ENCODE measurements at regions not wholly inside any gene's neighbourhood (a gene's known extent, or its start where the extent isn't known, plus 50 kb on each side); places are given as distances from the start of the nearest gene placed in this dataset.

GRCh38 chr3:164371681-164372080 is 706.6 kb downstream of the SI start:
- H3K36me3 ChIP-seq (replicated peaks in 1 of 2; ENCODE audit: control extremely low read depth in 1 of 2, control insufficient read depth in 1 of 2, extremely low read depth in 1 of 2, insufficient read depth in 2 of 2, low read length in 1 of 2), result no peaks in the 10 kb centered on the region
- no peaks in the 10 kb centered on the region for H3K27me3 ChIP-seq (replicated peaks in 1 of 4; ENCODE audit: control extremely low read depth in 1 of 4, control insufficient read depth in 3 of 4, insufficient read depth in 4 of 4, low read length in 3 of 4)
- no peak overlapping the region for H3K4me3 ChIP-seq (ENCODE audit: control extremely low read depth in 1 of 5, extremely low read depth in 1 of 5, insufficient read depth in 1 of 5, low read depth in 2 of 5, low read length in 4 of 5)
- POLR2A ChIA-PET, result no interaction called here
- H3K9me3 ChIP-seq (ENCODE audit: control extremely low read depth in 1 of 3, control insufficient read depth in 2 of 3, insufficient read depth in 1 of 3, low read length in 2 of 3), result no peaks in the 10 kb centered on the region
- ATAC-seq (ENCODE audit: low read depth) (no peak), DNase-seq (no peak)
- intact Hi-C loops (cut with micrococcal nuclease), result no loop called here
- CTCF ChIA-PET, result no interaction called here
- H3K4me1 Mint-ChIP-seq, result no peaks in the 10 kb centered on the region
- WGBS (ENCODE audit: insufficient coverage), result 83% methylated on average over 1 of the region's 2 CpGs
- TF ChIP-seq EZH2 (IDR thresholded peaks at IDR 0.05; ENCODE audit: borderline replicate concordance, insufficient read depth, low read depth, low read length, poor library complexity, severe bottlenecking) (no peak), CTCF (IDR thresholded peaks at IDR 0.05) (no peak)
- H3K27ac Mint-ChIP-seq, result no peak overlapping the region
- H4K20me1 ChIP-seq (ENCODE audit: control insufficient read depth, insufficient read depth, low read length, poor library complexity, severe bottlenecking), result no peaks in the 10 kb centered on the region
- no peaks in the 10 kb centered on the region for H3K27me3 Mint-ChIP-seq
- no peak overlapping the region for H3K4me3 Mint-ChIP-seq
- H3K4me2 ChIP-seq (replicated peaks; ENCODE audit: low read depth, low read length, poor library complexity, severe bottlenecking), result no peak overlapping the region
- no peak overlapping the region for H3K27ac ChIP-seq (ENCODE audit: low read length in 2 of 2)
- H2AFZ ChIP-seq (ENCODE audit: insufficient read depth, low read depth, low read length, poor library complexity, severe bottlenecking), result no peak overlapping the region
- no peaks in the 10 kb centered on the region for H3K4me1 ChIP-seq (ENCODE audit: control insufficient read depth in 2 of 2, insufficient read depth in 2 of 2, low read length in 2 of 2)
- H3K79me2 ChIP-seq (ENCODE audit: control insufficient read depth, insufficient read depth, low read length), result no peaks in the 10 kb centered on the region
- H3K9ac ChIP-seq (ENCODE audit: low read length), result no peak overlapping the region
- H3K9me3 Mint-ChIP-seq (ENCODE audit: insufficient read depth), result no peaks in the 10 kb centered on the region

GRCh38 chr3:164370970-164371369 is 707.3 kb downstream of the SI start:
- H3K36me3 ChIP-seq (replicated peaks in 1 of 2; ENCODE audit: control extremely low read depth in 1 of 2, control insufficient read depth in 1 of 2, extremely low read depth in 1 of 2, insufficient read depth in 2 of 2, low read length in 1 of 2), result no peaks in the 10 kb centered on the region
- POLR2A ChIA-PET, result no interaction called here
- no peak overlapping the region for H3K27ac Mint-ChIP-seq
- DNase-seq (no peak), ATAC-seq (ENCODE audit: low read depth) (no peak)
- H3K4me1 Mint-ChIP-seq, result no peaks in the 10 kb centered on the region
- H3K4me2 ChIP-seq (replicated peaks; ENCODE audit: low read depth, low read length, poor library complexity, severe bottlenecking), result no peak overlapping the region
- 63% methylated on average over 3 of the region's 5 CpGs for WGBS (ENCODE audit: insufficient coverage)
- no peak overlapping the region for H3K27ac ChIP-seq (ENCODE audit: low read length in 2 of 2)
- H3K4me3 ChIP-seq (ENCODE audit: control extremely low read depth in 1 of 5, extremely low read depth in 1 of 5, insufficient read depth in 1 of 5, low read depth in 2 of 5, low read length in 4 of 5), result no peak overlapping the region
- no peaks in the 10 kb centered on the region for H3K4me1 ChIP-seq (ENCODE audit: control insufficient read depth in 2 of 2, insufficient read depth in 2 of 2, low read length in 2 of 2)
- intact Hi-C loops (cut with micrococcal nuclease), result no loop called here
- no peak overlapping the region for H3K4me3 Mint-ChIP-seq
- no peak overlapping the region for H3K9ac ChIP-seq (ENCODE audit: low read length)
- no peaks in the 10 kb centered on the region for H3K9me3 ChIP-seq (ENCODE audit: control extremely low read depth in 1 of 3, control insufficient read depth in 2 of 3, insufficient read depth in 1 of 3, low read length in 2 of 3)
- H3K27me3 Mint-ChIP-seq, result no peaks in the 10 kb centered on the region
- H3K79me2 ChIP-seq (ENCODE audit: control insufficient read depth, insufficient read depth, low read length), result no peaks in the 10 kb centered on the region
- H2AFZ ChIP-seq (ENCODE audit: insufficient read depth, low read depth, low read length, poor library complexity, severe bottlenecking), result no peak overlapping the region
- H4K20me1 ChIP-seq (ENCODE audit: control insufficient read depth, insufficient read depth, low read length, poor library complexity, severe bottlenecking), result no peaks in the 10 kb centered on the region
- CTCF ChIA-PET, result no interaction called here
- H3K27me3 ChIP-seq (replicated peaks in 1 of 4; ENCODE audit: control extremely low read depth in 1 of 4, control insufficient read depth in 3 of 4, insufficient read depth in 4 of 4, low read length in 3 of 4), result no peaks in the 10 kb centered on the region
- TF ChIP-seq EZH2 (IDR thresholded peaks at IDR 0.05; ENCODE audit: borderline replicate concordance, insufficient read depth, low read depth, low read length, poor library complexity, severe bottlenecking) (no peak), CTCF (IDR thresholded peaks at IDR 0.05) (no peak)
- H3K9me3 Mint-ChIP-seq (ENCODE audit: insufficient read depth), result no peaks in the 10 kb centered on the region

All from B cell (primary cell).